ENCODE measurements at regions not wholly inside any gene's neighbourhood (a gene's known extent, or its start where the extent isn't known, plus 50 kb on each side); places are given as distances from the start of the nearest gene placed in this dataset.
"Not testable (repeated sequence)": the region's sequence is repeated elsewhere in the genome, so short reads cannot be mapped to it uniquely, and the experiment has no call there.

- DNase-seq (ENCODE audit: low read depth), result no peak
- H3K4me3 ChIP-seq (ENCODE audit: low read depth, low read length), result no peak overlapping the region
- TF ChIP-seq, protein P1, sequence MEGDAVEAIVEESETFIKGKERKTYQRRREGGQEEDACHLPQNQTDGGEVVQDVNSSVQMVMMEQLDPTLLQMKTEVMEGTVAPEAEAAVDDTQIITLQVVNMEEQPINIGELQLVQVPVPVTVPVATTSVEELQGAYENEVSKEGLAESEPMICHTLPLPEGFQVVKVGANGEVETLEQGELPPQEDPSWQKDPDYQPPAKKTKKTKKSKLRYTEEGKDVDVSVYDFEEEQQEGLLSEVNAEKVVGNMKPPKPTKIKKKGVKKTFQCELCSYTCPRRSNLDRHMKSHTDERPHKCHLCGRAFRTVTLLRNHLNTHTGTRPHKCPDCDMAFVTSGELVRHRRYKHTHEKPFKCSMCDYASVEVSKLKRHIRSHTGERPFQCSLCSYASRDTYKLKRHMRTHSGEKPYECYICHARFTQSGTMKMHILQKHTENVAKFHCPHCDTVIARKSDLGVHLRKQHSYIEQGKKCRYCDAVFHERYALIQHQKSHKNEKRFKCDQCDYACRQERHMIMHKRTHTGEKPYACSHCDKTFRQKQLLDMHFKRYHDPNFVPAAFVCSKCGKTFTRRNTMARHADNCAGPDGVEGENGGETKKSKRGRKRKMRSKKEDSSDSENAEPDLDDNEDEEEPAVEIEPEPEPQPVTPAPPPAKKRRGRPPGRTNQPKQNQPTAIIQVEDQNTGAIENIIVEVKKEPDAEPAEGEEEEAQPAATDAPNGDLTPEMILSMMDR (conservative IDR thresholded peaks at IDR 0.05; ENCODE audit: low read depth, low read length), result no peak
Measured at GRCh38 chr16:54985156-54985555, 54.5 kb downstream of the IRX5 start.

GRCh38 chr16:54985668-54986067 lies 55.0 kb downstream of the IRX5 start:
- no peak for DNase-seq (ENCODE audit: low read depth)
- TF ChIP-seq, protein P1 (conservative IDR thresholded peaks at IDR 0.05; ENCODE audit: low read depth, low read length), result no peak
- no peak overlapping the region for H3K4me3 ChIP-seq (ENCODE audit: low read depth, low read length)

DNA sequence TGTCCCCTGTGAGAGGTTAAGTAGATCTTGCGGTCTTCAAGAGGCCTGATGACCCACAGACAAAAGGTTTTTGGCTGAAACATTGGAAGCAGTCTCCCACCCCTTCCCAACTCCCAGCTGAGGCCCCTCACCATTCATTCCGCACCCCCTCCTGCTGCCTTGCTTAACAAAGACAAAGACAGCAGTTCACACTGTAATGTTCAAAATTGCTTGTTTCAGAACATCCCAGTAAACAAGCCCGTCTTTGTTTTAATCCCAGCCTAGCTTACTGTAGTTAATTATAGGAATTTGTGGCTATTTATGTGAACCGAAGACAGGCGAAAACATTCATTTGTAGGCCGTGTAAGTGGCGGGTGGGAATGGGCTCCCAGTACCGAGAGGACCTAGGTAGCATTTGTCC lies 55.7 kb downstream of the IRX5 start:
- DNase-seq (ENCODE audit: low read depth), result no peak
- TF ChIP-seq, protein P1 (conservative IDR thresholded peaks at IDR 0.05; ENCODE audit: low read depth, low read length), result no peak
- H3K4me3 ChIP-seq (ENCODE audit: low read depth, low read length), result no peak overlapping the region

DNA sequence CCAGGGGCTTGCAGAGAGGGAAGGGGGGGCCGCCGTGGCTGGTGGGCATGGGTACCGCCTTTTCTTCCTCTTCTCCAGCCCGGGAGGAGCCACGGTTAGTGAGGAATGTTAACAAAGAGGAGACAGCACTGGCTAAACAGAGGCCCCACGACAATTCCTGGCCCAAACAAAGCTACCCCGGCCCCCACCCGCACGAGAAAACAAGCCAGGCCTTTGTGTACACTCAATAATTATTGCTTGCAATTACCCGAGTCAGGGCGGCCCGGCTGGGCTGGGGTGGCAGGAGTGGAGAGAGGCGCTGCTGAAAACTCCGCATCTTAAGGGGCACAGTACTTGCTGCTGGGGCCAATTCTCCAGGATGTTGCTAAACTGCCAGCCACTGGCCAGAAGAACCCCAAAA lies 56.4 kb downstream of the IRX5 start:
- no peak for DNase-seq (ENCODE audit: low read depth)
- TF ChIP-seq, protein P1 (conservative IDR thresholded peaks at IDR 0.05; ENCODE audit: low read depth, low read length), result no peak
- H3K4me3 ChIP-seq (ENCODE audit: low read depth, low read length), result no peak overlapping the region

DNA sequence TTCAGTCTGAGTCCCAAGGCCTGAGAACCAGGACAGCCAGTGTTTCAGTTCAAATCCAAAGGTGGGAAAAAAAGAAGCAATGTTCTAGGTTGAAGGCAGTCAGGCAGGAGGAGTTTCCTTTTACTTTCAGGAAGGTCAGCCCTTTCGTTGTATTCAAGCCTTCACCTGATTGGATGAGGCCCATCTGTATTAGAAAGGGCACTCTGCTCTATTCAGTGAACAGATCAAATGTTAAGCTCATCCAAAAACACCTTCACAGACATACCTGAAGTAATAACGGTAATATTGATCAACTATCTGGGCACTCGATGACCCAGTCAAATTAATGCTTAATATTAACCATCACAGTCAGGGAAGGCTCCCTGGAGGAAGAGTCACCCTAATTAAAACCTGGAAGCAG lies 60.9 kb downstream of the IRX5 start:
- no peak overlapping the region for H3K4me3 ChIP-seq (ENCODE audit: low read depth, low read length)
- TF ChIP-seq, protein P1 (conservative IDR thresholded peaks at IDR 0.05; ENCODE audit: low read depth, low read length), result no peak
- DNase-seq (ENCODE audit: low read depth), result no peak

DNA sequence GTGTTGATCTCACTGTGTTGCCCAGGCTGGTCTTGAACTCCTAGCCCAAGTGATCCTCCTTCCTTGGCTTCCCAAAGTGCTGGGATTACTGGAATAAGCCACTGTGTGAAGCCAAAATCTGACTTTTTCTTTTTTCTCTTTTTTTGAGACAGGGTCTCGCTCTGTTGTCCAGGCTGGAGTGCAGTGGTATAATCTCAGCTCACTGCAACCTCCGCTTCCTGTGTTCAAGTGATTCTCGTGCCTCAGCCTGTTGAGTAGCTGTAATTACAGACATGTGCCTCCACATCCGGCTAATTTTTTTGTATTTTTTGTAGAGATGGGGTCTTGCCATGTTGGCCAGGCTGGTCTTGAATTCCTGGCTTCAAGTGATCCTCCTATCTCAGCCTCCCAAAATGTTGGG lies 61.3 kb downstream of the IRX5 start:
- not testable (repeated sequence) for DNase-seq (ENCODE audit: low read depth); H3K4me3 ChIP-seq (ENCODE audit: low read depth, low read length)

GRCh38 chr16:54993106-54993895 lies 62.6 kb downstream of the IRX5 start:
- DNase-seq (ENCODE audit: low read depth), result no peak
- TF ChIP-seq, protein P1 (conservative IDR thresholded peaks at IDR 0.05; ENCODE audit: low read depth, low read length), result no peak
- no peak overlapping the region for H3K4me3 ChIP-seq (ENCODE audit: low read depth, low read length)

Data from epithelial cell of proximal tubule (primary cell).